ENCODE measurements at regions not wholly inside any gene's neighbourhood (a gene's known extent, or its start where the extent isn't known, plus 50 kb on each side); places are given as distances from the start of the nearest gene placed in this dataset.

- H3K4me3 Mint-ChIP-seq (ENCODE audit: unreplicated experiment) = no peak overlapping the region
- TF ChIP-seq CTCF (IDR thresholded peaks at IDR 0.05) = no peak
- no peak for DNase-seq (ENCODE audit: low spot score)
- peaks cover 2% of the 10 kb centered on the region for H3K4me1 Mint-ChIP-seq (ENCODE audit: low read depth)
- no peak overlapping the region for H3K27ac Mint-ChIP-seq (ENCODE audit: unreplicated experiment)
- peaks cover 35% of the 10 kb centered on the region for H3K36me3 Mint-ChIP-seq (ENCODE audit: low read depth)
- no peaks in the 10 kb centered on the region for H3K27me3 Mint-ChIP-seq (ENCODE audit: low read depth)
- H3K9me3 Mint-ChIP-seq (ENCODE audit: low read depth) = peaks cover 23% of the 10 kb centered on the region
These were observed 98.0 kb upstream of the VLDLR start for GRCh38 chr9:2523591-2523990.

- Mint-ChIP-seq H3K27me3 (ENCODE audit: low read depth) (no peaks in the 10 kb centered on the region), H3K4me3 (ENCODE audit: unreplicated experiment) (no peak overlapping the region), H3K27ac (ENCODE audit: unreplicated experiment) (no peak overlapping the region), H3K9me3 (ENCODE audit: low read depth) (peaks cover 15% of the 10 kb centered on the region), H3K4me1 (ENCODE audit: low read depth) (peaks cover 2% of the 10 kb centered on the region), H3K36me3 (ENCODE audit: low read depth) (peaks cover 29% of the 10 kb centered on the region)
- TF ChIP-seq CTCF (IDR thresholded peaks at IDR 0.05) = no peak
- DNase-seq (ENCODE audit: low spot score) = no peak
These were observed 97.0 kb upstream of the VLDLR start for GRCh38 chr9:2524601-2525000.

GRCh38 chr9:2525147-2525546 lies 96.4 kb upstream of the VLDLR start:
- peaks cover 24% of the 10 kb centered on the region for H3K36me3 Mint-ChIP-seq (ENCODE audit: low read depth)
- peaks cover 2% of the 10 kb centered on the region for H3K4me1 Mint-ChIP-seq (ENCODE audit: low read depth)
- no peak for DNase-seq (ENCODE audit: low spot score)
- H3K27me3 Mint-ChIP-seq (ENCODE audit: low read depth) = no peaks in the 10 kb centered on the region
- H3K4me3 Mint-ChIP-seq (ENCODE audit: unreplicated experiment) = no peak overlapping the region
- H3K27ac Mint-ChIP-seq (ENCODE audit: unreplicated experiment) = no peak overlapping the region
- TF ChIP-seq CTCF (IDR thresholded peaks at IDR 0.05) = no peak
- H3K9me3 Mint-ChIP-seq (ENCODE audit: low read depth) = peaks cover 10% of the 10 kb centered on the region

DNA sequence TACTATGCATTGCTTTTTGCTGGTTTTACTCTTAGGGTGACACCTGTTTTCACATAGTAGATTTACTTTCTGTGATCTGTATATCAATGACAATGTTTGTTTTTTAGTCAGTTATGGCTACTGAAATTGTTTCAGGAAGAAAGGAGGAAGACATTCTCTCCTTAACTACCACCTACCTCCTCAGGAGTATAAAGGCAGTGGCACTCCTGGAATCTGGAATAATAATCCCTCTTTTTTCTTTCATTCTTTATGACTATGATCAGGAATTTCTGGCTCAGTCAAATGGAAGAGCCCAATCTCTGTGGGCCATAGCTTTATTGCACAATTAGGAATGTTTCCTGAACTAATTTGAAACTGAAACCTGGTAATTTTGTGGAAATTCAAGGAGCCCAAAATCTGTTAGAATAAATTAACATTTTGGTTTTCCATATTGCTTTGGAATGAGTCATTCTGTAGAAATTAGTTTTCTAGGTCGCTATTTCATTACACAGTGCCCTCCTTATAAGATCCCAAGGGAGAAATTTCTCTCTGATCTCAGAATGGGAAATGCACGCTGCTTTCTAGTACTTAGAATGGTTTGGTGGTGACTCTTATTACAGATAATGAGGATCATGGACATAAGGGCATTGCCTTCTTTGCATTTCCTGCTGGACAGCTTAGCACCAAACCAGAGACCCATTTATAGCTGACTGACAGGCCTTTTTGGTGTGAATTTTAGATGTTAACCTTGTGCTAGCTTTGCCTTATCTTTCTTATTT lies 95.3 kb upstream of the VLDLR start:
- no peak for DNase-seq (ENCODE audit: low spot score)
- peaks cover 20% of the 10 kb centered on the region for H3K36me3 Mint-ChIP-seq (ENCODE audit: low read depth)
- H3K4me3 Mint-ChIP-seq (ENCODE audit: unreplicated experiment) = no peak overlapping the region
- TF ChIP-seq CTCF (IDR thresholded peaks at IDR 0.05) = no peak
- H3K4me1 Mint-ChIP-seq (ENCODE audit: low read depth) = peaks cover 2% of the 10 kb centered on the region
- peaks cover 4% of the 10 kb centered on the region for H3K9me3 Mint-ChIP-seq (ENCODE audit: low read depth)
- no peak overlapping the region for H3K27ac Mint-ChIP-seq (ENCODE audit: unreplicated experiment)
- H3K27me3 Mint-ChIP-seq (ENCODE audit: low read depth) = no peaks in the 10 kb centered on the region

DNA sequence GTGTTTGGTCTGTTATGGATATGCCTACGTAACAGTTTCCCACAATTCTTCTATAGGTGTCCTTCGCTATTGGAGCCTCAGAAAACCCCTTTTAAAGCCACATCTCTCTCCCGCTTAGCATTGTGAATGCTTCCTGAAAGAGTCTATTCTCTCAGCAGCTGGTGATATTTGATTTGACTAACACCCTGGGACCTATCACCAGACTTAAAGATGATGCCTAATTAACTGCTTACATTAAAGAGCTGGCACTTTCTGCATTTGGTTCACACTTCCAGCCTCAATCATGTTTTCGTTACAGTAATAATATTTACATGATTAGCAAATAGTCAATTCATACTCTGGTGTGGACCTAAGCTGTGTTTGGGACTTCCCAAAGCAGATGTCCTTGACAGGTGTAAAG lies 90.1 kb upstream of the VLDLR start:
- no peak for DNase-seq (ENCODE audit: low spot score)
- peaks cover 26% of the 10 kb centered on the region for H3K36me3 Mint-ChIP-seq (ENCODE audit: low read depth)
- peaks cover 7% of the 10 kb centered on the region for H3K9me3 Mint-ChIP-seq (ENCODE audit: low read depth)
- no peak overlapping the region for H3K27ac Mint-ChIP-seq (ENCODE audit: unreplicated experiment)
- H3K27me3 Mint-ChIP-seq (ENCODE audit: low read depth) = no peaks in the 10 kb centered on the region
- no peak overlapping the region for H3K4me3 Mint-ChIP-seq (ENCODE audit: unreplicated experiment)
- no peak for TF ChIP-seq CTCF (IDR thresholded peaks at IDR 0.05)
- no peaks in the 10 kb centered on the region for H3K4me1 Mint-ChIP-seq (ENCODE audit: low read depth)

Data from chondrocyte (in vitro differentiated cells).